ENCODE measurements at regions not wholly inside any gene's neighbourhood (a gene's known extent, or its start where the extent isn't known, plus 50 kb on each side); places are given as distances from the start of the nearest gene placed in this dataset.

GRCh38 chr16:35363510-35363909, 1904.1 kb downstream of the TP53TG3F start:
- in situ Hi-C loops (cut with HindIII; ENCODE audit: low sequenced_read_pairs), result no loop called here

DNA sequence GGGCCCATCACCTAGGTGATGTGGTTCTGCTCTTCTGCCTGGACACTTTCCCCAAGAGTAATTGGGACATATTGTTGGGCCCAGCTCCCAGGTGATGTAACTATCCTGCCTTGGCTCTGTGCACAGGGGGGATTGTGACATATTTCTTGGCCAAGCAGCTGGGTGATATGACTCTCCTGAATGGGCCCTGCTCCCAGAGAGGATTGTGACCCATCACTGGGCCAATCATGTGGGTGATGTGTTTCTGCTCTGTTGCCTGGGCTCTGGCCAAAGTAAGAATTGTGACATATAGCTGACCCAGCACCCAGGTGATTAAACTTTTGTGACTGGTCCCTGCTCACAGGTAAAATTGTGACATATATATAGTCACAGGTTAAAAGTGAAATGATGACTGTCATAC, 1904.9 kb downstream of the TP53TG3F start:
- in situ Hi-C loops (cut with HindIII; ENCODE audit: low sequenced_read_pairs), result no loop called here

- in situ Hi-C loops (cut with HindIII; ENCODE audit: low sequenced_read_pairs), result no loop called here
These were observed 1906.3 kb downstream of the TP53TG3F start for GRCh38 chr16:35365675-35366074.

DNA sequence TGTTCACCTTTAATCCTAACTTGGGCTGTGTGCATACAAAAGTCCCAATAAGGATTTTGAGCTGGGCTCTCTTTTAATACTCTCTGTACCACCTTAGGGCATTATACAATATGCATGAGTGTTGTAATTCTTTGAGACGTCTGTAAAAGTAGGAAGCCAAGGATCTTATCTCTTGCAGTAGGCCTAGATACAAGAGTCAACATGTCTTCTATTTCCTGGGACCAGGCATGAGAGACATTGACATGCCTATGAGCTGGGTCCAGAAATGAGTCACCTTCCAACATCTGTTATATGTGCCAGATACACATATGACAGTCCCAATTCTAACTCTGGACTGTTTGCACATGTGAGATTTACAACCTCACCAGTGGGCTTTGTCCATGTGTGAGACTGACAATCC, 1911.2 kb downstream of the TP53TG3F start:
- in situ Hi-C loops (cut with HindIII; ENCODE audit: low sequenced_read_pairs), result no loop called here

DNA sequence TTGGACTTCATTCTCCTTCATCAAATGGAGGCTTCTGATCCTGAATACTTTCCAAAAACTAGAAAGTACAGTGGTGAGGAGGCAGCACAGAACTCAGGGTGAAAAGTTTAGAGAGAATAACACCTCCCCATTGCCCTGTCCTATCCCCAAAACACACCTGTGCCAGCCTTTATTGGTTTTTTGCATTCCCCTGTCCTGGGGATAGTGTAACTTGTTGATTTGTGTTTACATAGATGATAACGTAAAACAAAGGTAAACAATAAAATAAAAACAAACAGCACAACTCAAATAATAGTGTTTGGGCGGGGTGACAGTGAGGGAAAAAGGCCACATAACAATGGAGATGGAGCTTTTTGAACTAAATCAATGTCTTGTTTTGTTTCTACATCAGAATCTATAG, 1917.7 kb downstream of the TP53TG3F start:
- in situ Hi-C loops (cut with HindIII; ENCODE audit: low sequenced_read_pairs), result no loop called here

GRCh38 chr16:35386619-35387018, 1927.2 kb downstream of the TP53TG3F start:
- in situ Hi-C loops (cut with HindIII; ENCODE audit: low sequenced_read_pairs), result no loop called here

DNA sequence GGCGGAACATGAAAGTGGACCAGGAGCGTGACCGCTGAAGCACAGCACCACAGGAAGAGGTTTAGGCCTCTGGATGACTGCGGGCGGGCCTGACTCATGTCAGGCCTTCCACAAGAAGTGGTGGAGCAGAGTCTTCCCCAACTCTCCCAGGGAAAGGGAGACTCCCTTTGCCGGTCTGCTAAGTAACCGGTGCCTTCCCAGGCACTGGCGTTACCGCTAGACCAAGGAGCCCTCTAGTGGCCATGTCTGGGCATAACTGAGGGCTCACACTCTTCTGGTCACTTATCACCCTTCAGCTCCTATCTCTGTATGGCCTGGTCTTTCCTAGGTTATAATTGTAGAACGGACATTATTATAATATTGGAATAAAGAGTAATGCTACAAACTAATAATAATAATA, 1931.9 kb downstream of the TP53TG3F start:
- in situ Hi-C loops (cut with HindIII; ENCODE audit: low sequenced_read_pairs), result no loop called here

DNA sequence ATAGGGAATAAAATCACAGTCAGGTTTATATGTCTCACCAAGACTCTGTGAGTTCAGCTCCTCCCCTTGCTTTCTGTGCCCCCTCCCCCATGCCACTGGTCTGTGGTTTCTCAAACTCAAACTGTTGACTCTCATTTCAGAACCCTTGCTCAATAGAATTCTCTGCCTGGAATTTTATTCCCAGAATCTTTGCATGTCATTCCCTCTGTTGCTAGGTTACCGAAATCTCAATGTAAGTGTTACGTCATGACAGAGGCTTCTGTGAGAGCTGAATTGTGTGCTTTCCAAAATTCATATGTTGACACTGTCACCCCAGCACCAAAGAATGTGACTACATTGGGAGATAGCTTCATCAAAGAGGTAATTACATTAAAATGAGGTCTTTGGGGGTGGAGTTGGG, 1938.8 kb downstream of the TP53TG3F start:
- in situ Hi-C loops (cut with HindIII; ENCODE audit: low sequenced_read_pairs), result no loop called here

GRCh38 chr16:35399133-35399532, 1939.7 kb downstream of the TP53TG3F start:
- in situ Hi-C loops (cut with HindIII; ENCODE audit: low sequenced_read_pairs), result no loop called here

- in situ Hi-C loops (cut with HindIII; ENCODE audit: low sequenced_read_pairs), result loop anchor here (5.0 to 10.0 kb wide), 2 partner anchors 33 to 99 kb away; no protein-coding TSS in a partner anchor
These were observed 1944.9 kb downstream of the TP53TG3F start for GRCh38 chr16:35404273-35404672.

DNA sequence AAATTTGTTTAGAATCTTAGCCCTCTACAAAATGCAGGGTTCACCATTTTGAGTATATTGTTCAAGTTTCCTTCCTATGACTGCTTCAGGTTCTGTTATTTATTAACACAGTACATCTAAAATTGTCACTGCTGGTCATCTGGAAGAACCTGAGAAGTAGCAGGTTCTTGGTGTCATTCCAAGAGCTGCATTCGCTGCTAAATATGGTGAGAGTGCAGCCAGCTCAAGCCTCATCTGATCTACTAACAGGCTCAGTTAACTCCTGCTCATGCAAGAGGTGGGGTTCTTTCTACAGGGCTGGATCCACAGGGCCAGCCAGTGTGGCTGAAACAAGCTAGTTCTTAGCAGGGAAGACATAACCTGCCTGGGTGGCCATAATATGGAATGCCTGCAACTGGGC, 1946.1 kb downstream of the TP53TG3F start:
- in situ Hi-C loops (cut with HindIII; ENCODE audit: low sequenced_read_pairs), result loop anchor here (10.0 kb wide), 1 partner anchor 101 kb away; no protein-coding TSS in a partner anchor

DNA sequence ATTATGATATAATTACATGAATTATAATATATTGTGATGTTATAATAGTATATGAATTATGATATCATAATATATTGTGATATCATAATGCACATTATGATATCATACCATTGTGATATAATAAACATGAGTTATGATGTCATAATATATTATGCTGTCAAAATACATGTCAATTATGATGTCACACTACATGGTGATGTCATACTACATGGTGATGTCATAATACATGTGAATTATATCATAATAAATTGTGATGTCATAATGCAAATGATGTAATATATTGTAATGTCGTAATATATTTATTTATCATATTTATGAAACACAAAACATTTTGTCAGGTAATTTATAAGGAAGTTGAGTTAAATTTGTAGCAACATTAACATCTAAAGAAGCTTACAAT, 1950.1 kb downstream of the TP53TG3F start:
- in situ Hi-C loops (cut with HindIII; ENCODE audit: low sequenced_read_pairs), result loop anchor here (10.0 kb wide), 1 partner anchor 105 kb away; no protein-coding TSS in a partner anchor

GRCh38 chr16:35410438-35410837, 1951.0 kb downstream of the TP53TG3F start:
- in situ Hi-C loops (cut with HindIII; ENCODE audit: low sequenced_read_pairs), result no loop called here

- in situ Hi-C loops (cut with HindIII; ENCODE audit: low sequenced_read_pairs), result no loop called here
These were observed 1951.7 kb downstream of the TP53TG3F start for GRCh38 chr16:35411156-35411555.

DNA sequence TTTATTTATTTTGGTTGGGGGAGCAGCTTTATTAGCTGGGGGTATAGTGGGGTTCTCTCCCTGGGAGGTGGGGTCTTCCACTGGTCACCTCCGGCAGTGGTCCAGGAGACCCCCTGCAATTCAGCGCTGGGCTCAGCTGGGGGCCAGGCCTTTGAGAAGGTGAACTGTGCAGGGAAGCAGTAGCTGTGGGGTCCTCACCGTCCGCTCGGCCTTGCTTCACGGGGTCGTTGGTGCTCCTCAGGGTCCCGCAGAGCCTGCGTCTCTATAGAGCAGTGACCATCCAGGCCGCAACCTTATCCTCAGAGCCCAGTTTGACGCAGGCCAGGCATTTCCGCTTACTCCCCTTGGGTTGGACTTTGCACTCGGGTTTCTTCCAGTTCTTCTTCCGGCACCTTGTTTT, 1954.7 kb downstream of the TP53TG3F start:
- in situ Hi-C loops (cut with HindIII; ENCODE audit: low sequenced_read_pairs), result no loop called here

DNA sequence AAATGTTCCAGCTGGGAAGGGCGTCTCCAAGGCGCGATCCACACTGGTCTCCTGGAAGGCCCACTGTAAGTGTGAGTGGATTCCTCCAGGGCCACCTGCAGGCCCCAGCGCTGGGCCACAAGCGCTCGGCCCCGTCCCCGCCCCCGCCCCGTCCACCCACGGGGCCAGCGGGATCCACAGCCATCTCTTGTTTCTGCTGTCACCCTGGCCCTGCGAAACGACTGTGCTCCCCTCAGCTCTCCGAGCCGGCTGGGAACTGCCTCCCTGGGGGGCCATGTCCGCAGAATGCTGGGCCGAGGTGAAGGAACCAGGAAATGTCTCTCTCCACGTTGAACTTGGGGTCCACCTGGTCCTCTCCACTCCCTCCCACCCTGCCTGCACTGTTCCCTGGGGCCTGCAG, 1955.2 kb downstream of the TP53TG3F start:
- in situ Hi-C loops (cut with HindIII; ENCODE audit: low sequenced_read_pairs), result no loop called here

- in situ Hi-C loops (cut with HindIII; ENCODE audit: low sequenced_read_pairs), result no loop called here
These were observed 1965.9 kb downstream of the TP53TG3F start for GRCh38 chr16:35425270-35425669.

DNA sequence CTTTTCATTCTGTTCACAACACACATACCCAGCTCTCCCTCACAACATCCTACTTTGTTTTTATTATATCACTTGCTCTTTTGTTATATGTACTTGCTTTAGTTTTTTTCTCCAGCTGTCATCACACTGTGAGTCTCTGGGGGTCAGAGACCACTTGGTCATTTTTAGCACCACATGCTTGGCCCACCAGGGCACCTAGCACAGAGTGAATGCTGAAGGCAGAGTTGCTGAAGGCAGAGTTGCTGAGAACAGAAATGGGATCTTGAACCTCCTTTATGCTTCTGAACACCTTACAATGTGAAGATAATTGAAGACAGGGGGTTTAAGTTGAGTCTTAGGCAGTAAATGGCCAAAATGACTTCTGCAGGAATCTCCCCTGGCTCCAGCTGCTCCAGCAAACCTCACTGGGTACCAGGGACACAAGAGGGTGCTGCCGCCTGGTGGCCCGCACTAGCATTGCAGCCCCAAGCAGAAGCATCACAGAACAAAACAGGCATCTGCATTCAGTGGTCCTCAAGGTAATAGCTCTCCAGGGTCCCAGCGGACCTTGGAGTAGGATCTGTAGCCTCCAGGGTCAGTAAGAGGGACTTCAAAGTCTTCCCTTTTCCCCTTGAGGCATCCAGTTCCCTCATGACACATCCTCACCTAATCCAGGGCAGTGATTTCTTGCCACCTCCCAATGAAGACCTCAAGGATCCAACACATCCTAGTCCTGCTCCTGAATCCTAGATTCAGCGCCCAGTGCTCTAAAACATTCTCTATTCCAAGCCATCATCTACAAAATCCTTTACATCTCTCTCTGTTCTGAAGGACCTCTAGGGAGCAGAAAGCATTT, 1972.6 kb downstream of the TP53TG3F start:
- in situ Hi-C loops (cut with HindIII; ENCODE audit: low sequenced_read_pairs), result no loop called here

- in situ Hi-C loops (cut with HindIII; ENCODE audit: low sequenced_read_pairs), result no loop called here
These were observed 1981.5 kb downstream of the TP53TG3F start for GRCh38 chr16:35440875-35441274.

- in situ Hi-C loops (cut with HindIII; ENCODE audit: low sequenced_read_pairs), result no loop called here
These were observed 1987.7 kb downstream of the TP53TG3F start for GRCh38 chr16:35447010-35447558.

GRCh38 chr16:35449663-35450062, 1990.3 kb downstream of the TP53TG3F start:
- in situ Hi-C loops (cut with HindIII; ENCODE audit: low sequenced_read_pairs), result no loop called here

- in situ Hi-C loops (cut with HindIII; ENCODE audit: low sequenced_read_pairs), result no loop called here
These were observed 1991.2 kb downstream of the TP53TG3F start for GRCh38 chr16:35450648-35451047.

Measured in DLD1 (cell line).